HUES6 (cell line): ENCODE measurements at regions not wholly inside any gene's neighbourhood (a gene's known extent, or its start where the extent isn't known, plus 50 kb on each side); places are given as distances from the start of the nearest gene placed in this dataset.
"Not testable (repeated sequence)": the region's sequence is repeated elsewhere in the genome, so short reads cannot be mapped to it uniquely, and the experiment has no call there.

Experiments used
- H3K27ac ChIP-seq: 2 replicates; pipeline ENCODE4 v1.7.0; 2013; ENCODE audit warnings: low read depth, mild to moderate bottlenecking, low read length, inconsistent platforms
- H3K27me3 ChIP-seq: 2 replicates; pipeline ENCODE4 v1.6.1; 2013; ENCODE audit warnings: low read length; ENCODE audit not compliant: control insufficient read depth, insufficient read depth
- H3K36me3 ChIP-seq: 2 replicates; pipeline ENCODE4 v1.6.1; 2013; ENCODE audit warnings: low read length; ENCODE audit not compliant: control insufficient read depth, insufficient read depth
- H3K4me1 ChIP-seq: 2 replicates; pipeline ENCODE4 v1.6.1; 2013; ENCODE audit warnings: low read length; ENCODE audit not compliant: control insufficient read depth, insufficient read depth
- H3K4me3 ChIP-seq: 2 replicates; pipeline ENCODE4 v1.5.1; 2013; ENCODE audit warnings: low read depth, low read length
- H3K9ac ChIP-seq: one replicate; pipeline ENCODE4 v1.6.1; 2013; ENCODE audit warnings: mild to moderate bottlenecking, low read length
- H3K9me3 ChIP-seq: 2 replicates; pipeline ENCODE4 v1.6.1; 2013; ENCODE audit warnings: low read depth, low read length; ENCODE audit not compliant: control insufficient read depth, insufficient read depth

DNA sequence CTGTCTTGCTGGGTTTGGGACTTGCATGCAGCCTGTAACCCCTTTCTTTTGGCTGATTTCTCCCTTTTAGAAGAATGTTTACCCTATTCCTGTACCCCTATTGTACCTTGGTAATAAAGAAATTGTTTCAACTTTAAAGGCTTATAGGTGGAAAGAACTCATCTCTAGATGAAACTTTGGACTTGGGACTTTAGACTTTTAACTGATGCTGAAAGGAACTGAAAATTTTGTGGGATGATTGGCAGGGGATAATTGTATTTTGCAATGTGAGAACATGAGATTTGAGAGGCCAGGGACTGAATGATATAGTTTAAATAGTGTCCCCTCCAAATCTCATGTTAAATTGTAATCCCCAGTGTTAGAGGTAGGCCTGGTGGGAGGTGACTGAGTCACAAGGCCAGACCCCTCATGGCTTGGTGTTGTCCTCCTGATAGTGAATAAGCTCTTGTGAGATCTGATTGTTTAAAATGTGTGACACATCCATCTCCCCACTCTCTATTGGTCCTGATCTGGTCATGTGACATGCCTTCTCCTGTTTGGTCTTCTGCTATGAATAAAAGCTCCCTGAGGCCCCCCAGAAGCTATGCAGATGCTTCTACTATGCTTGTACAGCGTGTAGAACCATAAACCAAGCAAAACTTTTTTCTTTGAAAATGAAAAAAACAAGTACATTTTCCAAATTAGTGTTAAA is 1621.3 kb upstream of the B3GALT2 start:
- Histone ChIP-seq H3K4me1 (no peaks in the 10 kb centered on the region), H3K27ac (no peak overlapping the region), H3K9me3 (peaks cover 11% of the 10 kb centered on the region; the same call in 1 of the 2 replicates), H3K27me3 (no peaks in the 10 kb centered on the region), H3K4me3 (no peak overlapping the region), H3K9ac (no peak overlapping the region), H3K36me3 (no peaks in the 10 kb centered on the region)

DNA sequence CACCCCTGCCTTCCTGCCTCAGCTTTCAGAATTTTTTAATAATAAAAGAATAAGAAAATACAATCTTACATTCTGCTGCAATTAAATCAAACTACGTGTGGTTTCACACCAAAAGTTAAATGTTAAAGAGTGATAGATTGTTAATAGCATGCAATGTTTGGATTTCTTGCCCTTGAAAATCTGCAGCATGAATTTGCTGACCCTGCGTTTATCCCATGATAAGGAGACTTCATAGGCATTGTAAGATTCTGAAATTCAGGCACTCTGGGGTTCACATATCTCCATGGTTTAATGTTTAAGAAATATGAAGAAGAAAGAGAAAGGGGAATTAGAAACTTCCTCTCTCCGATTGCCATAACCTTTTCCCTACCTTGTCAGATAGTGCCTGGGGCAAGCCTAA is 1616.2 kb upstream of the B3GALT2 start:
- Histone ChIP-seq H3K27me3 (no peaks in the 10 kb centered on the region), H3K27ac (no peak overlapping the region), H3K4me1 (no peaks in the 10 kb centered on the region), H3K9me3 (peaks cover 4% of the 10 kb centered on the region; the same call in 1 of the 2 replicates), H3K9ac (no peak overlapping the region), H3K36me3 (no peaks in the 10 kb centered on the region), H3K4me3 (no peak overlapping the region)

DNA sequence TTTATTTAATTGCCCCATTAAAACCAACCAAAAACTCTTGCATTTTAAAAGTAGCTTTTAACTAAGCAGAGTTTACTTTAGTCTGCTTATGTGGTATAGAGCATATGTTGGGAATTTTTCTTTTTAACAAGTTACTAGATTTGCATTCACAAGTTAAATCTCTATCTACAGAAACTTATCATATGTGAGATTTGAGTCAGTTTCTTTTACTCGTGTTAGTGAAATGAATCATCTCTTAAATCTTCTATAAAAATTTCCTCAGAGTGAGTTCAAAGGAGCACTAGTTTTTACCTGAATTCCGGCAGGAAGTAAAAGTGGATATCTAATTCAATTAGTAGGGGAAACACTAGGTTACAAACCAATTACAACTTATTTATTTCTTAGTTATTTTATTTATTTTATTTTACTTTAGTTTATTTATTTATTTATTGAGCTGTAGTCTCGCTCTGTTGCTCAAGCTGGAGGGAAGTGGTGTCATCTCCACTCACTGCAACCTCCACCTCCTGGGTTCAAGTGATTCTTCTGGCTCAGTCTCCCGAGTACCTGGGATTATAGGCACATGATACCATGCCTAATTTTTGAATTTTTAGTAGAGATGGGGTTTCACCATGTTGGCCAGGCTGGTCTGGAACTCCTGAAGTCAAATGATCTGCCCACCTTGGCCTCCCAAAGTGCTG is 1609.6 kb upstream of the B3GALT2 start:
- Histone ChIP-seq H3K4me1 (no peaks in the 10 kb centered on the region), H3K4me3 (no peak overlapping the region), H3K9ac (no peak overlapping the region), H3K27me3 (no peaks in the 10 kb centered on the region), H3K27ac (no peak overlapping the region), H3K36me3 (no peaks in the 10 kb centered on the region), H3K9me3 (no peaks in the 10 kb centered on the region)

DNA sequence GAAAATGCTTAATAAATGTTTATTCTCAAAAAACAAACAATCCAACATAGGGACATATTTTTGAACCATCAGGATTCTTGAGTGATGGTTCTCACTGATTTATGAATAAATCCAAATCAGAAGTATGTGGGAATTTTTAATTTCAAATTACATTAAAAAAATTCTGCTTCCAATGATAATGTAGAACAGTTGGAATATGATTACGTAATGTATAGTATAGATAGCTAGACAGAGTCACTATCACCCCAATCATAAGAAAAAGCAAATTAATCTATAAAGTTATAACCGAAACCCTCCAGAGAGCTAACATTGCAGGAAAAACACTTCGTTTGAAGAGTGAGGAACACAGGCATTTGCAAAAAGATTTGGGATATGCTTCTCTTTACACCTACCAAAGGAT is 1600.6 kb upstream of the B3GALT2 start:
- H3K4me3 ChIP-seq = no peak overlapping the region
- H3K4me1 ChIP-seq = no peaks in the 10 kb centered on the region
- H3K9ac ChIP-seq = no peak overlapping the region
- H3K27ac ChIP-seq = no peak overlapping the region
- no peaks in the 10 kb centered on the region for H3K9me3 ChIP-seq
- H3K36me3 ChIP-seq = no peaks in the 10 kb centered on the region
- H3K27me3 ChIP-seq = no peaks in the 10 kb centered on the region

DNA sequence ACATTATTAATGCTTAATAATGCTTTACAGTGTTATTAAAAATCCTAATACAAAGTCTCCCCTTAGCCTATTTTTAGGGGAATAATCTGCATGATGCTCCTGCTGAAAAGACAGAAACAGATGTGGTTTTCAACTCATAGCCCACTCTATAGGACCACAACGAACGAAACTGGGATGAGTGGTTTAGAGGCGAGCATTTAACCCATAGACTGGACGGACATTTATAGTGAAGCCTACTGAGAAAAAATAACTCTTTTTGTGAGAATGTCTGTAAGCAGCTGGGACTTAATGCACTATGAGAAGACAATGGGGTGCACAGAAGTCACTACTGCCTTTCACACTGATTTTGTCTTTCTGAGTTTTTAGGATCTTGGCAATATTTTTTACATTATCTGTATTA is 1599.6 kb upstream of the B3GALT2 start:
- Histone ChIP-seq H3K27ac (no peak overlapping the region), H3K4me1 (no peaks in the 10 kb centered on the region), H3K27me3 (no peaks in the 10 kb centered on the region), H3K9me3 (no peaks in the 10 kb centered on the region), H3K36me3 (no peaks in the 10 kb centered on the region), H3K4me3 (no peak overlapping the region), H3K9ac (no peak overlapping the region)

DNA sequence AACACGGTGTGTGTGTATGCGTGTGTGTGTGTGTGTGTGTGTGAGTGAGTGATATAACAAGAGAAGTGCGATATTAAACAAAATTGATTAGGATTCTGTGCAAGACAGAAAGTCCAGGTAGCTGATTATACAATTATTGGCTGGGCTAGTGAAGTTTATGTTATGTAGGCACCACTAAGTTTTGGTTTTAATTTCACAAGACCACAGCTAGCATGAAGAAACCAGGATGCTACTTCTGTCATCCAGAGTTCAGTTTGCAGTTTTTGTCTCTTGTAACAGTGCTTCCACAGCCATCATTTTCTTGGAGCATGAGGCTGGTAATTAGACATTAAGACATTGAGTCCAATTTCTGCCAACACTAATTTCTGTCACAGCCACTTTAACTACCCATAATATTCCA is 1590.2 kb upstream of the B3GALT2 start:
- H3K36me3 ChIP-seq = no peaks in the 10 kb centered on the region
- H3K27ac ChIP-seq = no peak overlapping the region
- H3K4me1 ChIP-seq = no peaks in the 10 kb centered on the region
- no peak overlapping the region for H3K4me3 ChIP-seq
- H3K9ac ChIP-seq = no peak overlapping the region
- no peaks in the 10 kb centered on the region for H3K27me3 ChIP-seq
- H3K9me3 ChIP-seq = no peaks in the 10 kb centered on the region

DNA sequence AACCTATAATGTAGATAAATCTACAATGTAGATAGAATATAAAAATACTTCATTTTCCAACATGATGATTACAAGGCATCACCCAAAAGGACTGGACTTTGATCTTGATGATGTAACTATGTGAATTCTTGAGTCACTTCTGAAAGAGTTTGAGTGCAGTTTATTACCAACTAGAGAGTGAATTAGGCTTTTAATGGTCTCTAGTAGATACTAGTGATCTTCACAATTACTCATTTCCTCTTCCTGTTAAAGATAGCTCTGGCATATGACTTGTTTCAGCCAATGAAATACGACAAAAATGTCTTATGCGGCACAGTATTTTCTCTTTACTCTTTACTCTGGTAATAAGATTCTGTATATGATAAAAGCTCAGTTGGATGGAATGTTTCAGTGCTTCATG is 1588.1 kb upstream of the B3GALT2 start:
- no peak overlapping the region for H3K4me3 ChIP-seq
- H3K4me1 ChIP-seq = no peaks in the 10 kb centered on the region
- no peak overlapping the region for H3K27ac ChIP-seq
- no peak overlapping the region for H3K9ac ChIP-seq
- H3K36me3 ChIP-seq = no peaks in the 10 kb centered on the region
- no peaks in the 10 kb centered on the region for H3K9me3 ChIP-seq
- no peaks in the 10 kb centered on the region for H3K27me3 ChIP-seq

DNA sequence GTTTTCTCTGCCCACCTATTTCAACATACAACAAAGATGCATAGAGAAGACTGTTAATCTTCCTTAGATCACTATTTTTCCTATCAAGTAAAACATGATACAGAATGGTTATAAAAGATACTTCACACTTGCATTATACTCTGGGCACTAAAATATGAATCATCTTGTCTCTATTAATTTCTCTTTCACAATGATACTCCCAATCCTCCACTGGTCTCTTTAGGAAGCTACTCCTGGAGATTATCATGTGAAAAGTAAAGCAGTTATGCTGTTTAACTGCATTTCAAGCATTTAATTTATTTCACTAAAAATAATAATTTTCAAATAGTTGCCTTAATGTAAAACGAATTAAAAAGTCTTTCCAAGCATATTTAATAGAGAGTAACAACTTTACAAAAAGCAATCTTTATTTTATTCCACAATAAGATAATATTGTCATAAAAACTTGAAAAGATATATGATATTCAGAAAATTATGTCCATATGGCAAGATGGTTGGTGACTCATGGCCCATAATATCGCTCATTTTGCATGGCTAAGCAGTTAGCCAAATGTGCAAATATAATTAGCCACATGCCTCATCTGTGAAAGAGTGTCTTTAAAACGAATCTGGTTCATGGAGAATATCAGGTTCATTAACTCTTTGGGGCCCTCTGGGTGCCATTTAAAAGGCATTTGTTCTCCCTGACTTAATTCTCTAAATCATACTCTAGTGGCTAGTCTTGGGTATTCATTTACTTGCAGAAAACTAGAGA is 1569.0 kb upstream of the B3GALT2 start:
- H3K9me3 ChIP-seq = no peaks in the 10 kb centered on the region
- H3K9ac ChIP-seq = no peak overlapping the region
- H3K4me1 ChIP-seq = no peaks in the 10 kb centered on the region
- H3K4me3 ChIP-seq = no peak overlapping the region
- H3K27ac ChIP-seq = no peak overlapping the region
- no peaks in the 10 kb centered on the region for H3K27me3 ChIP-seq
- no peaks in the 10 kb centered on the region for H3K36me3 ChIP-seq

DNA sequence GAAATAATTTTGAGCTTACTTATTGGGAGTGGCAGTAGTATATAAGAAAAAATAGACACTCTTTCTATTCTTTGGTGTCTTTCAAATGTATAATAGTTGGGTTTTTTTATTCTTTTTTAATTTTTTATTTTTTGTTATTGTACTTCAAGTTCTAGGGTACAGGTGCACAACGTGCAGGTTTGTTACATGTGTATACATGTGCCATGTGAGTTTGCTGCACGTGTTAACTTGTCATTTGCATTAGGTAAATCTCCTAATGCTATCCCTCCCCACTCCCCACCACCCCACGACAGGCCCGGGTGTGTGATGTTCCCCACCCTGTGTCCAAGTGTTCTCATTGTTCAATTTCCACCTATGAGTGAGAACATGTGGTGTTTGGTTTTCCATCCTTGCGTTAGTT is 1552.4 kb upstream of the B3GALT2 start:
- not testable (repeated sequence) for H3K9ac ChIP-seq, H3K9me3 ChIP-seq, H3K27me3 ChIP-seq, H3K27ac ChIP-seq, H3K4me1 ChIP-seq, H3K36me3 ChIP-seq, H3K4me3 ChIP-seq

DNA sequence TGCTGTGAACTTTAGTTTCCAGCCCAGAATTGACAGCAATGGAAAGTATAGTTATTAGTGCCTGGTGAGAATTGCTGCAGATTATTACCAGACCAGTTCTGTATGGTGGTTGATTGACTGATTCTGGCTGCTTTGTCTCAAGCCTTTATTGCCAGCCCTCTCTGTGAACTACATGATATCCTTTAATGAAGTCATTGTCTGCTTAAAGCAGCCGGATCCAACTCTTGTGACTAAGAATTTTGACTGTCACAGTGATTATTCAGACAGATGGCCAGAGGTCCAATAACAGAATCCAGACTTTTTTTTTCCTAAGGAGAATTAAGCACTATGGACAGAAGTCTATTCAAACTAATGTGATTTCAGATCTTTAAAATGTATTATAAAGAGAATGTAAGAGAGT is 1548.6 kb upstream of the B3GALT2 start:
- no peak overlapping the region for H3K9ac ChIP-seq
- H3K27me3 ChIP-seq = no peaks in the 10 kb centered on the region
- H3K27ac ChIP-seq = no peak overlapping the region
- H3K36me3 ChIP-seq = no peaks in the 10 kb centered on the region
- H3K4me3 ChIP-seq = no peak overlapping the region
- no peaks in the 10 kb centered on the region; the same call in 1 of the 2 replicates for H3K4me1 ChIP-seq
- H3K9me3 ChIP-seq = no peaks in the 10 kb centered on the region

DNA sequence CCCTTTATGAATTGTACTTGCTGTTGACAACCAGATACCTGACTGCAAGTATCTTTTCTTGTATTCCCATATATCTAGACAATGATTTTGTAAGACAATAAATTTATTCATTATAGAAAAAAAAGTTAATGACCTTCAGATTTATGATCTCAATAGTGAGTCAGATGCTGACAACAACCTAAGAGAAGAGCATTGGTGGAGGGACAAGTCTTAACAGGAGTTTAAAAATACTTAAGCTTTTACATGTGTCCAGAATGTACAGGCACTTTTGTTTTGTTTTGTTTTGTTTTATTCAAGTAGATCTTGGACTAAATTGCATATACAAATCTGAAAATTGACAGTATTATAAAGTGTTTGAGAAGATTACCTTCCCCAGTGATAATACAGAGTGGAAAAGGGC is 1544.6 kb upstream of the B3GALT2 start:
- Histone ChIP-seq H3K9me3 (no peaks in the 10 kb centered on the region), H3K27me3 (no peaks in the 10 kb centered on the region), H3K4me3 (no peak overlapping the region), H3K9ac (no peak overlapping the region), H3K36me3 (no peaks in the 10 kb centered on the region), H3K4me1 (no peaks in the 10 kb centered on the region; the same call in 1 of the 2 replicates), H3K27ac (no peak overlapping the region)
